Transverse colon (tissue), 4 donors: ENCODE measurements at regions not wholly inside any gene's neighbourhood (a gene's known extent, or its start where the extent isn't known, plus 50 kb on each side); places are given as distances from the start of the nearest gene placed in this dataset.

ENCODE experiments used
- DNase-seq: peaks from one replicate; pipeline ENCODE4 v3.0.0-alpha.2; 2019
- H3K27ac ChIP-seq, 4 donors: fragments of 200-600 bp; sonication (generic); 2 replicates each; pipeline ENCODE4 v1.5.1; 2016 to 2018; ENCODE audit warnings: inconsistent platforms in 4 of 4
- H3K27me3 ChIP-seq: fragments of 200-600 bp; sonication (generic); 2 replicates; pipeline ENCODE4 v1.5.1; 2017; ENCODE audit warnings: inconsistent platforms
- H3K36me3 ChIP-seq, 4 donors: fragments of 200-600 bp; sonication (generic); 2 replicates each; pipeline ENCODE4 v1.5.1; 2017 to 2019; ENCODE audit warnings: inconsistent platforms in 4 of 4
- H3K4me1 ChIP-seq, 4 donors: fragments of 200-600 bp; sonication (generic); 2 replicates each; pipeline ENCODE4 v1.5.1; 2017 to 2020; ENCODE audit warnings: inconsistent platforms in 4 of 4
- H3K4me3 ChIP-seq, 4 donors: fragments of 200-600 bp; sonication (generic); 1 replicate in 1 of 4; 2 replicates in 3 of 4; pipeline versions ENCODE4 v1.5.1 to v1.6.1; 2017 to 2019; ENCODE audit warnings: inconsistent platforms in 4 of 4
- H3K9me3 ChIP-seq, 2 donors: fragments of 200-600 bp; sonication (generic); 2 replicates each; pipeline ENCODE4 v1.5.1; 2017 to 2019; ENCODE audit warnings: inconsistent platforms in 2 of 2
- EP300 ChIP-seq: sonication (generic); formaldehyde crosslinking; IDR thresholded peaks from one replicate; pipeline ENCODE4 v1.6.1; 2017; ENCODE audit warnings: antibody characterized with exemption, low read depth
- POLR2A ChIP-seq: fragments of 450-650 bp; IDR thresholded peaks from one replicate; pipeline ENCODE4 v1.6.1; 2016; ENCODE audit warnings: antibody characterized with exemption, mild to moderate bottlenecking, moderate library complexity
- POLR2AphosphoS5 ChIP-seq, 3 donors: sonication (generic); formaldehyde crosslinking; IDR thresholded peaks; one replicate each; pipeline ENCODE4 v1.6.1; 2016; ENCODE audit warnings: antibody characterized with exemption in 3 of 3
- WGBS, 2 donors: methylation state at CpG; one replicate each; pipeline ENCODE4 v1.1.5; 2018; ENCODE audit warnings: low coverage in 1 of 2; 5-methylcytosine and 5-hydroxymethylcytosine counted together
- in situ Hi-C, 4 donors: fragments of 200-750 bp; cut with MboI; loops; one replicate each; pipeline versions ENCODE4 v1.15.0 to v1.15.1; 2017; ENCODE audit warnings: low sequenced_read_pairs in 3 of 4, low pct_ligation_motif_present in 1 of 4, low pct_unique_long_range_greater_than_20kb in 1 of 4
- intact Hi-C: fragments of 100-400 bp; cut with DNase I; formaldehyde crosslinking; loops from one replicate; pipeline ENCODE4 v1.15.1; 2023; ENCODE audit warnings: low total_unique reads
- TF ChIP-seq, protein P1 (sequence below), 5 experiments: fragments of 200-600 bp in 3 of 5; fragments of 450-650 bp in 2 of 5; sonication (generic) in 3 of 5; IDR thresholded peaks; 1 replicate in 2 of 5; 2 replicates in 3 of 5; pipeline ENCODE4 v1.5.1; 2016 to 2017; ENCODE audit warnings: antibody characterized with exemption in 5 of 5, inconsistent platforms in 3 of 5, mild to moderate bottlenecking in 2 of 5, moderate library complexity in 1 of 5

DNA sequence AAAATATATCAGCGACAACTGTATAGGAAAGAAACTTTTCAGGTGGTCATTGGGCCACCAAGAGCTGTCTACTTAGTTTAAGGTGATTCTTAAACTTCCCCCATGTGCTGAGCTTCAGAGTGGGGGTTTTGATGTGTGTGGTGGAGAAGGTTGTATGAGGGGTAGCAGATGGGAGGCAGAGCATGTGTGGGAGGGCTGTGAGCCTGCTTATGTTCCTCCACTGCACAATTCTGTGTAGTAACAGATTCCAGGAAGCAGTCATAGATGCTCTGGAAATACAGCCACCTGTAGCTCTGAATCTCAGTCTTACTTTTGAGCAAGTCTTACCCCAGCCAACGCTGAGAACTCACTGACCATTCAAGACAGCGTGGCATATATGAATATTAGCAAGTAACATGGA, 95.3 kb upstream of the SPATA13 start:
- Histone ChIP-seq H3K27ac (no peak overlapping the region), H3K4me3 (no peak overlapping the region), H3K4me1 (no peaks in the 10 kb centered on the region), H3K9me3 (no peaks in the 10 kb centered on the region), H3K27me3 (no peaks in the 10 kb centered on the region), H3K36me3 (no peaks in the 10 kb centered on the region)
- DNase-seq, result no peak
- intact Hi-C loops, result no loop called here
- no peak for TF ChIP-seq POLR2A
- TF ChIP-seq, protein P1, sequence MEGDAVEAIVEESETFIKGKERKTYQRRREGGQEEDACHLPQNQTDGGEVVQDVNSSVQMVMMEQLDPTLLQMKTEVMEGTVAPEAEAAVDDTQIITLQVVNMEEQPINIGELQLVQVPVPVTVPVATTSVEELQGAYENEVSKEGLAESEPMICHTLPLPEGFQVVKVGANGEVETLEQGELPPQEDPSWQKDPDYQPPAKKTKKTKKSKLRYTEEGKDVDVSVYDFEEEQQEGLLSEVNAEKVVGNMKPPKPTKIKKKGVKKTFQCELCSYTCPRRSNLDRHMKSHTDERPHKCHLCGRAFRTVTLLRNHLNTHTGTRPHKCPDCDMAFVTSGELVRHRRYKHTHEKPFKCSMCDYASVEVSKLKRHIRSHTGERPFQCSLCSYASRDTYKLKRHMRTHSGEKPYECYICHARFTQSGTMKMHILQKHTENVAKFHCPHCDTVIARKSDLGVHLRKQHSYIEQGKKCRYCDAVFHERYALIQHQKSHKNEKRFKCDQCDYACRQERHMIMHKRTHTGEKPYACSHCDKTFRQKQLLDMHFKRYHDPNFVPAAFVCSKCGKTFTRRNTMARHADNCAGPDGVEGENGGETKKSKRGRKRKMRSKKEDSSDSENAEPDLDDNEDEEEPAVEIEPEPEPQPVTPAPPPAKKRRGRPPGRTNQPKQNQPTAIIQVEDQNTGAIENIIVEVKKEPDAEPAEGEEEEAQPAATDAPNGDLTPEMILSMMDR (IDR thresholded peaks at IDR 0.05), result no peak
- TF ChIP-seq EP300, result no peak
- TF ChIP-seq POLR2AphosphoS5 (IDR thresholded peaks at IDR 0.05), result no peak
- WGBS, 2 donors, result 57 to 61% methylated on average over 3 of the region's 3 CpGs
- in situ Hi-C loops, result no loop called here

DNA sequence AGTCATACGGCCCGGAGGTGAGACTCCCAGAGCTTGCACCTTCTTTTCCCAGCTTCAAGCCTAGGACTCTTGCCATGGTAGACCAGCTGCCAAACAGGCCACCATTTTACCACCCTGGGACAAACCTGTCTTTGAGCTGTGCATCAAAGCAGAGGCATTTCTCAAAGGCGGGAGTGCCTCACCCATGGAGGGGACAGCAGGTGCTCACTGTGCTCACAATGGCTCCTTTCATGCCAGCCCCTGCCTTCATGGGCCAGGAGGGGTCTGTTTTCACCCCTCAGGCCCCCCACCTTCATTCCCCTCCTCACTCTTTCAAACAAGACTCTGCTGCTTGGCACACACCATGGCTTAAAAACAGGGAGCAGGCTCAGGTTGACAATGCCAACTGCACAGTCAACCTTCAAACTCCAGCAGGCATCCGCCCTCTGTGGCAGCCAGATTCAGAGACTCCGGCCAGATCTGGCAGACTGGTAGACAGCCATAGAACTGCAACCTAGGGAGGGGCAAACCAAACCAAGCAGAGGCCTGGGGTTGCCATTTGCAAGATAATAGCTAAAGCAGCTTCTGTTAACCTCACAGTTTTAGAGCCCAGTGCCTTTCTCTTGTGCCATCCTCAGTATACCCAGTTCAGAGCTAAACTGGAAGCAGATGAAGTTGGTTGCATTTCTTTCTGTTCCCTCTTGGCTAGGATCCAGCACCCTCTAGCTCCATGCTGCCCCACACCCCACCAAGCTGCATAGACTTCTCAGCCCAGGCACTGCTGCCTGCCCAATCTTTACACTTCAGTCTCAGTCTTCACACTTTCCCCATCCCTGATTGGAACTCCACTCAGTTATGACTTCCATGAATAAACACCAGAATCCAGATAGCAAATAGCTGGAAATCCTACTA, 93.9 kb upstream of the SPATA13 start:
- intact Hi-C loops, result no loop called here
- WGBS, 2 donors, result 75% methylated on average over 5 of the region's 5 CpGs; no CpG with 5 or more reads in 1 of the 2 donors

DNA sequence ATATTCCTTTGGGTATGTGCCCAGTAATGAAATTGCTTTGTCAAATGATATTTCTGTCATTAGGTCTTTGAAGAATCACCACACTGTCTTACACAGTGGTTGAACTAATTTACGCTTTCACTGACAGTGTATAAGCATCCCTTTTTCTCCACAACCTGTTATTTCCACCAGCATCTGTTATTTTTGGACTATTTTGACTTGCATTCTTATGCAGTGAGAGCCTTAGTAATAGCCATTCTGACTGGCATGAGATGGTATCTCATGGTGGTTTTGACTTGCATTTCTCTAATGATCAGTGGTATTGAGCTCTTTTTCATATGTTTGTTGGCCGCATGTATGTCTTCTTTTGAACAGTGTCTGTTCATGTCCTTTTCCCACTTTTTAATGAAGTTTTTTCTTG, 92.0 kb upstream of the SPATA13 start:
- WGBS, 2 donors, result 85 to 97% methylated on average over 2 of the region's 2 CpGs
- H3K4me1 ChIP-seq, result peaks cover 0 to 4% (median 0%) of the 10 kb centered on the region in 4 donors
- H3K27me3 ChIP-seq, result no peaks in the 10 kb centered on the region
- no peak overlapping the region for H3K4me3 ChIP-seq
- TF ChIP-seq POLR2AphosphoS5 (IDR thresholded peaks at IDR 0.05), result no peak
- TF ChIP-seq EP300, result no peak
- TF ChIP-seq POLR2A, result no peak
- TF ChIP-seq, protein P1 (IDR thresholded peaks at IDR 0.05), result no peak
- no peaks in the 10 kb centered on the region for H3K36me3 ChIP-seq
- H3K9me3 ChIP-seq, result no peaks in the 10 kb centered on the region
- intact Hi-C loops, result no loop called here
- in situ Hi-C loops, result no loop called here
- H3K27ac ChIP-seq, result no peak overlapping the region
- DNase-seq, result no peak

More for the DNA sequence above, 93.9 kb upstream of the SPATA13 start:
- in situ Hi-C loops, result no loop called here
- Histone ChIP-seq H3K27ac (no peak overlapping the region), H3K36me3 (no peaks in the 10 kb centered on the region), H3K4me1 (peaks cover 0 to 2% (median 0%) of the 10 kb centered on the region in 4 donors), H3K9me3 (no peaks in the 10 kb centered on the region), H3K4me3 (no peak overlapping the region), H3K27me3 (no peaks in the 10 kb centered on the region)
- TF ChIP-seq, protein P1 (IDR thresholded peaks at IDR 0.05), result no peak
- TF ChIP-seq POLR2A (no peak), POLR2AphosphoS5 (IDR thresholded peaks at IDR 0.05) (no peak), EP300 (no peak)
- no peak for DNase-seq

DNA sequence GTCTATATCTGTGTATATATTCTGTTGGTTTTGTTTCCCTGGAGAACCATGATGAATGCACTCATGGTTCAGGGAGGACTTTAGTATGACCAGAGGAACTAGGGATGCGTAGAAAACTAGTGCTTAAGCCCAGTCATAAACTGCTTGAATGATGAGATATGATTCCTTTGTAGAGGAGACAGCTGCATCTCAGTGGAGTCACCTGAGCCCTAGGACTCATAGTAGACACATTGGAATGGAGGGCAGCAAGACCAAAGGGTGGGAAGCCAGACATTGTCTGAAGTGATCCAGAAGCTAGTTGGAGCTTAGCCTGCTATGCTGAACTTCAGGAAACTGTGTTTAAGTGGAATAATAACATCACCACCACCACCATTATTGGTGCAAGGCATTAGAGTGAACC, 89.5 kb upstream of the SPATA13 start:
- WGBS, 2 donors, result 86 to 96% methylated on average over 1 of the region's 1 CpG
- in situ Hi-C loops (no loop called here), intact Hi-C loops (no loop called here)
- no peak for DNase-seq
- TF ChIP-seq POLR2A, result no peak
- no peak for TF ChIP-seq EP300
- TF ChIP-seq, protein P1 (IDR thresholded peaks at IDR 0.05), result no peak
- no peak for TF ChIP-seq POLR2AphosphoS5 (IDR thresholded peaks at IDR 0.05)
- Histone ChIP-seq H3K4me3 (no peak overlapping the region), H3K27me3 (no peaks in the 10 kb centered on the region), H3K27ac (no peak overlapping the region), H3K36me3 (no peaks in the 10 kb centered on the region), H3K4me1 (peaks cover 11 to 18% (median 13%) of the 10 kb centered on the region in 4 donors), H3K9me3 (no peaks in the 10 kb centered on the region)
